Lung (tissue), 11 donors: ENCODE measurements at regions not wholly inside any gene's neighbourhood (a gene's known extent, or its start where the extent isn't known, plus 50 kb on each side); places are given as distances from the start of the nearest gene placed in this dataset.

Experiments
- ATAC-seq: fragments of 200-7000 bp; cut with Tn5 transposase; one replicate; pipeline ENCODE4 v1.9.1; 2020; ENCODE audit warnings: moderate number of reproducible peaks; ENCODE audit not compliant: insufficient read depth, low FRiP score
- DNase-seq, 3 donors: peaks; one replicate each; pipeline ENCODE4 v3.0.0-alpha.2; 2013 to 2017
- H3K27ac ChIP-seq, 2 donors: one replicate each; pipeline ENCODE4 v1.5.1; 2013; ENCODE audit warnings: mild to moderate bottlenecking in 2 of 2, moderate library complexity in 2 of 2, control low read depth in 1 of 2, inconsistent platforms in 1 of 2, low read depth in 1 of 2, low read length in 1 of 2
- H3K27me3 ChIP-seq, 3 donors: one replicate each; pipeline ENCODE4 v1.5.1; 2013; ENCODE audit warnings: low read length in 2 of 3; ENCODE audit not compliant: control insufficient read depth in 3 of 3, insufficient read depth in 3 of 3
- H3K36me3 ChIP-seq, 4 donors: one replicate each; pipeline ENCODE4 v1.5.1; 2013; ENCODE audit warnings: low read length in 4 of 4, mild to moderate bottlenecking in 1 of 4, moderate library complexity in 1 of 4; ENCODE audit not compliant: control insufficient read depth in 4 of 4, insufficient read depth in 4 of 4
- H3K4me1 ChIP-seq, 5 donors: one replicate each; pipeline ENCODE4 v1.5.1; 2013; ENCODE audit warnings: low read length in 5 of 5, mild to moderate bottlenecking in 2 of 5, moderate library complexity in 1 of 5; ENCODE audit not compliant: control insufficient read depth in 5 of 5, insufficient read depth in 5 of 5
- H3K4me3 ChIP-seq: one replicate; pipeline ENCODE4 v1.5.1; 2013; ENCODE audit warnings: mild to moderate bottlenecking, control low read depth, moderate library complexity
- H3K9ac ChIP-seq, 2 donors: one replicate each; pipeline ENCODE4 v1.5.1; 2013; ENCODE audit warnings: low read length in 2 of 2, control low read depth in 1 of 2; ENCODE audit not compliant: insufficient read depth in 1 of 2
- H3K9me3 ChIP-seq, 4 donors: one replicate each; pipeline ENCODE4 v1.5.1; 2013; ENCODE audit warnings: low read length in 3 of 4, mild to moderate bottlenecking in 1 of 4, moderate library complexity in 1 of 4; ENCODE audit not compliant: control insufficient read depth in 4 of 4, insufficient read depth in 3 of 4
- CTCF ChIP-seq: IDR thresholded peaks from 2 replicates; pipeline ENCODE4 v1.5.1; 2012; ENCODE audit warnings: mild to moderate bottlenecking; ENCODE audit errors: control extremely low read depth, extremely low read depth
- WGBS, 2 donors: extraction: QIAGEN DNeasy Blood & Tissue Kit; methylation state at CpG; one replicate each; pipeline ENCODE4 v1.1.7; 2013; 5-methylcytosine and 5-hydroxymethylcytosine counted together
- donor health status: control.
- donor health status: control.
- donor health status: Bipolar disorder and iron deficiency.
- donor health status: healthy.
- donor health status: DM: yes; HTN: yes; CAD: no.

DNA sequence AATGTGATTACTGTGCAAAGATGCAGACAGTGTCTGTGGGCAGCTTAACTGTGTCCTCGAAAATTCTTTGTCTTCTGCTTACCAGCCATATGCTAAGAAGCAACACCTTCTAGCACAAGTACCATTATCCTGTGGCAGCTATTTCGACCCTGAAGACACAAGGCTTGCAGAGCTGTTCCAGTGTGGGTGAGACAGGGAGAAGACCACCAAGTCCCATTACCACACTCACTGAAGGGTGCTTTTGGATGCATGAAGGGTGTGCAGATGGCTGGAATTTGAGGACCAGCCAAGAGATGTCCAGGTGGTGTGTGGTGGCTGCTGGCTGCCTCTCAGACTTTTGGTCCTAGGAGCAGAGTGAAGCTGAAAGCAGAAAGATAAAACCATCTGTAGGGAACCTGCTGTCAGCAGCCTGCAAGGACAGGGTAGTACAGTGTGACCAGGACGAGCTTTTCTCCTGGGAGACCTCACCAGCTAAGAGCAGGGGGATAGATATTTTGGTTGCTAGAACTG, 161.8 kb downstream of the ICE1 start:
- Histone ChIP-seq H3K4me3 (no peak overlapping the region), H3K9me3 (peaks cover 0 to 2% (median 0%) of the 10 kb centered on the region in 4 donors), H3K36me3 (no peaks in the 10 kb centered on the region), H3K9ac (no peak overlapping the region), H3K4me1 (no peaks in the 10 kb centered on the region), H3K27me3 (no peaks in the 10 kb centered on the region), H3K27ac (no peak overlapping the region)
- no peak for TF ChIP-seq CTCF
- no peak for ATAC-seq
- DNase-seq, result no peak
- 80 to 81% methylated on average over 3 of the region's 3 CpGs for WGBS, 2 donors

DNA sequence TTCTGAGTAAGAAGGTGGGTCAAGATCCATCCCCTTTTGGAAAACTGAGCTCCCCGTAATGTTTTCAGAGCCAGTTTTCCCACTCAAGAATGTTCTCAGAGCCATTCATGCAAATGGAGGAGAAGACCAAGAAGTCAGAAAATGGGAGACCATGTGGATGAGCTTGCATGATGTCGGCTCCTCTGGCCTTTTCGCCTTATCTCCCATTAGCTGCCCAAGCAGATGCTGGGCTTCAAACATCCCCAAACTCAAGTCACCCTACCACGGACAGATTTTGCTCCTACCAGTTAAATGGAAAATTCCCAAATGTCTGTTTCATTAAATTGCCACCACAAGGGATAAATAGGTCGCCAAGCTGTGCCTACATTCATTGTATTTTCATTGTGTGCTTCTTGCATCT, 161.4 kb downstream of the ICE1 start:
- Histone ChIP-seq H3K9me3 (peaks cover 0 to 2% (median 0%) of the 10 kb centered on the region in 4 donors), H3K4me3 (no peak overlapping the region), H3K4me1 (no peaks in the 10 kb centered on the region), H3K27ac (no peak overlapping the region), H3K36me3 (no peaks in the 10 kb centered on the region), H3K27me3 (no peaks in the 10 kb centered on the region), H3K9ac (no peak overlapping the region)
- ATAC-seq (no peak), DNase-seq (no peak)
- no peak for TF ChIP-seq CTCF
- 89 to 93% methylated on average over 5 of the region's 5 CpGs for WGBS, 2 donors

GRCh38 chr5:5583023-5583765, 160.7 kb downstream of the ICE1 start:
- WGBS, 2 donors, result 87 to 90% methylated on average over 5 of the region's 5 CpGs
- Histone ChIP-seq H3K27ac (no peak overlapping the region), H3K27me3 (no peaks in the 10 kb centered on the region), H3K9me3 (peaks cover 0 to 2% (median 0%) of the 10 kb centered on the region in 4 donors), H3K4me1 (no peaks in the 10 kb centered on the region), H3K9ac (no peak overlapping the region), H3K4me3 (no peak overlapping the region), H3K36me3 (no peaks in the 10 kb centered on the region)
- no peak for DNase-seq
- ATAC-seq, result no peak
- no peak for TF ChIP-seq CTCF

DNA sequence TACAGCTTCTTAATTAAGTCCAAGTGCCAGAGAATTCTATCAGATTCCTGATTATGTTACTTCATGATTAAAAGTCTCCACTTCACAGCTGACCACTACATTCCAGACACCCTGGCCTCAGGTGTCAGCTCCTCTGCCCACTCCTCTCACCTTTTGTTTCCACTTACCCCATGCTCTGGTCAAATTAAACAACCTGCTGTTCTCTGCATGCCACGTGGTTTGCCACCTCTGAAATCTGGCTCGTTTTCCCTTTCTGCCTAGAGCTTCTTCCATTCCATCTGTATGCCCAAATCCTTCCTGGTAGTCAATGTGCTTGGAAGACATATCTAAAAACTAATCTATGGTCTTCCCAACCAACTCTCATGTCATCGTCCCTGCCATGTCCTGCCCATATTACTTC, 158.6 kb downstream of the ICE1 start:
- Histone ChIP-seq H3K27me3 (no peaks in the 10 kb centered on the region), H3K27ac (no peak overlapping the region), H3K4me1 (no peaks in the 10 kb centered on the region), H3K4me3 (no peak overlapping the region), H3K36me3 (no peaks in the 10 kb centered on the region), H3K9ac (no peak overlapping the region), H3K9me3 (no peaks in the 10 kb centered on the region)
- ATAC-seq (no peak), DNase-seq (no peak)
- WGBS, 2 donors, result 71 to 72% methylated on average over 3 of the region's 3 CpGs
- TF ChIP-seq CTCF, result no peak
